ENCODE measurements at regions not wholly inside any gene's neighbourhood (a gene's known extent, or its start where the extent isn't known, plus 50 kb on each side); places are given as distances from the start of the nearest gene placed in this dataset.

GRCh38 chr14:31982642-31983041, 94.5 kb upstream of the ARHGAP5 start:
- no peak for TF ChIP-seq ELF4 (IDR thresholded peaks at IDR 0.05)
- no peak for TF ChIP-seq TARDBP (IDR thresholded peaks at IDR 0.05)
- TF ChIP-seq BHLHE40 (IDR thresholded peaks at IDR 0.05; ENCODE audit: borderline replicate concordance): no peak
- no peak for TF ChIP-seq HDGF (IDR thresholded peaks at IDR 0.05; ENCODE audit: borderline replicate concordance)
- TF ChIP-seq FOXM1 (IDR thresholded peaks at IDR 0.05; ENCODE audit: borderline replicate concordance): no peak
- no peak for TF ChIP-seq NFRKB (IDR thresholded peaks at IDR 0.05)
- TF ChIP-seq PKNOX1 (IDR thresholded peaks at IDR 0.05): no peak
- TF ChIP-seq ZNF384 (IDR thresholded peaks at IDR 0.05): no peak
- TF ChIP-seq SP1 (IDR thresholded peaks at IDR 0.05): no peak

Data from HEK293T (cell line).